ENCODE measurements at regions not wholly inside any gene's neighbourhood (a gene's known extent, or its start where the extent isn't known, plus 50 kb on each side); places are given as distances from the start of the nearest gene placed in this dataset.

DNA sequence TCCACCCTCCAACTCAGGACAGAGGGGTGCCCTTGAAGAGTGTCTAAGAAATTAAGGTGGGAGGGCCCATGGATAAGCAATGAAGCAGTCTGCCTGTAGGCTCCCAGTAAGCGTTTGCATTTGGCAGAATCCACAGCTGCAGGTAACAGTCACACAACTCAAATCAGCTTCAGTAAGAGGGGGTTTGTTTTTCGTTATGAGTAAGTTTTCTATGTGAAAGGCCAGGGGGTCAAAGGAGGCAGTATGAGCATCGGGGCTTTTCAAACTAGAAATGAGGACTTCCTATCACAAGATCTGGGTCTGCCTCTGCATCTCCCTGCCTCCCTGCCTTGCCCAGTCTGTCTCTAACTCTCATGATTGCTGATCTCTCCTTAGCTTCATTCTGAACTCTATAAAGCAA, 128.1 kb upstream of the CCL2 start:
- TF ChIP-seq POLR2AphosphoS5 (IDR thresholded peaks at IDR 0.05) = no peak
- no peak for TF ChIP-seq POLR2A (IDR thresholded peaks at IDR 0.05)
- TF ChIP-seq, protein P1, sequence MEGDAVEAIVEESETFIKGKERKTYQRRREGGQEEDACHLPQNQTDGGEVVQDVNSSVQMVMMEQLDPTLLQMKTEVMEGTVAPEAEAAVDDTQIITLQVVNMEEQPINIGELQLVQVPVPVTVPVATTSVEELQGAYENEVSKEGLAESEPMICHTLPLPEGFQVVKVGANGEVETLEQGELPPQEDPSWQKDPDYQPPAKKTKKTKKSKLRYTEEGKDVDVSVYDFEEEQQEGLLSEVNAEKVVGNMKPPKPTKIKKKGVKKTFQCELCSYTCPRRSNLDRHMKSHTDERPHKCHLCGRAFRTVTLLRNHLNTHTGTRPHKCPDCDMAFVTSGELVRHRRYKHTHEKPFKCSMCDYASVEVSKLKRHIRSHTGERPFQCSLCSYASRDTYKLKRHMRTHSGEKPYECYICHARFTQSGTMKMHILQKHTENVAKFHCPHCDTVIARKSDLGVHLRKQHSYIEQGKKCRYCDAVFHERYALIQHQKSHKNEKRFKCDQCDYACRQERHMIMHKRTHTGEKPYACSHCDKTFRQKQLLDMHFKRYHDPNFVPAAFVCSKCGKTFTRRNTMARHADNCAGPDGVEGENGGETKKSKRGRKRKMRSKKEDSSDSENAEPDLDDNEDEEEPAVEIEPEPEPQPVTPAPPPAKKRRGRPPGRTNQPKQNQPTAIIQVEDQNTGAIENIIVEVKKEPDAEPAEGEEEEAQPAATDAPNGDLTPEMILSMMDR (IDR thresholded peaks at IDR 0.05) = no peak
- TF ChIP-seq EP300 (IDR thresholded peaks at IDR 0.05) = no peak

Measured in gastroesophageal sphincter (tissue), 3 donors.